ENCODE measurements at regions not wholly inside any gene's neighbourhood (a gene's known extent, or its start where the extent isn't known, plus 50 kb on each side); places are given as distances from the start of the nearest gene placed in this dataset.

- Histone ChIP-seq H2BK20ac (ENCODE audit: low read depth, low read length) (no peak overlapping the region), H2BK120ac (ENCODE audit: low read depth, low read length) (no peak overlapping the region), H3K9me3 (ENCODE audit: control insufficient read depth, insufficient read depth, low read length) (no peaks in the 10 kb centered on the region), H3K27me3 (ENCODE audit: control insufficient read depth, insufficient read depth, low read length) (no peaks in the 10 kb centered on the region), H2AFZ (replicated peaks; ENCODE audit: low read length, poor library complexity) (no peak overlapping the region), H2AK5ac (ENCODE audit: low read depth, low read length) (no peak overlapping the region), H3K4ac (ENCODE audit: low read depth, low read length) (no peak overlapping the region), H3K4me3 (ENCODE audit: insufficient read depth, low read depth, low read length) (no peak overlapping the region), H3K27ac (ENCODE audit: insufficient read depth, low read length) (no peak overlapping the region), H3K9me1 (ENCODE audit: insufficient read depth, low read length) (no peaks in the 10 kb centered on the region), H4K91ac (ENCODE audit: insufficient read depth, low read depth, low read length) (no peak overlapping the region), H4K8ac (ENCODE audit: low read depth in 2 of 2, low read length in 2 of 2) (no peak overlapping the region), H3K4me1 (ENCODE audit: control insufficient read depth, insufficient read depth, low read length) (no peaks in the 10 kb centered on the region), H3K14ac (replicated peaks; ENCODE audit: low read depth, low read length) (no peak overlapping the region), H2BK15ac (ENCODE audit: low read depth, low read length) (no peak overlapping the region), H3K18ac (ENCODE audit: low read depth, low read length) (no peak overlapping the region), H2BK5ac (ENCODE audit: low read depth, low read length, poor library complexity, severe bottlenecking) (no peak overlapping the region), H3K36me3 (ENCODE audit: control insufficient read depth, insufficient read depth, low read length) (no peaks in the 10 kb centered on the region), H3K56ac (ENCODE audit: extremely low read depth, insufficient read depth, low read length) (no peak overlapping the region), H2AK9ac (replicated peaks; ENCODE audit: low read depth, low read length, poor library complexity) (no peak overlapping the region), H3K23ac (ENCODE audit: low read depth, low read length) (no peak overlapping the region), H4K5ac (ENCODE audit: low read depth, low read length) (no peak overlapping the region), H3K79me1 (ENCODE audit: low read depth in 1 of 2, low read length in 2 of 2) (no peaks in the 10 kb centered on the region), H3K9ac (ENCODE audit: low read depth, low read length) (no peak overlapping the region), H3K4me2 (ENCODE audit: low read depth, low read length) (no peak overlapping the region), H4K20me1 (ENCODE audit: insufficient read depth, low read length) (no peaks in the 10 kb centered on the region)
- ATAC-seq (ENCODE audit: low read depth), result no peak
- dilution Hi-C loops (cut with HindIII; ENCODE audit: low sequenced_read_pairs, unreplicated experiment) (no loop called here), in situ Hi-C loops (cut with MboI; ENCODE audit: low sequenced_read_pairs) (no loop called here), intact Hi-C loops (cut with micrococcal nuclease) (no loop called here)
- no peak for DNase-seq
- CTCF ChIA-PET, result no interaction called here
- WGBS, 2 experiments (ENCODE audit: extremely low coverage in 2 of 2, insufficient read length in 1 of 2), result no CpG with 5 or more reads among the region's 5 CpGs
- POLR2A ChIA-PET (ENCODE audit: unreplicated experiment), result no interaction called here
- TF ChIP-seq NFE2L2 (IDR thresholded peaks at IDR 0.05; ENCODE audit: low read depth, low read length) (no peak), CEBPB (IDR thresholded peaks at IDR 0.05; ENCODE audit: low read depth, low read length) (no peak), MAZ (IDR thresholded peaks at IDR 0.05; ENCODE audit: borderline replicate concordance, low read depth, low read length) (no peak), CHD1 (IDR thresholded peaks at IDR 0.05; ENCODE audit: low read depth, low read length) (no peak), ELK1 (IDR thresholded peaks at IDR 0.05; ENCODE audit: borderline replicate concordance, low read depth, low read length) (no peak), RCOR1 (IDR thresholded peaks at IDR 0.05; ENCODE audit: insufficient replicate concordance, low read length) (no peak), MAFK (IDR thresholded peaks at IDR 0.05; ENCODE audit: low read depth, low read length) (no peak), SMC3 (IDR thresholded peaks at IDR 0.05; ENCODE audit: low read depth, low read length) (no peak), RAD21 (IDR thresholded peaks at IDR 0.05; ENCODE audit: low read length) (no peak), MXI1 (IDR thresholded peaks at IDR 0.05; ENCODE audit: borderline replicate concordance, low read depth, low read length) (no peak), BHLHE40 (IDR thresholded peaks at IDR 0.05; ENCODE audit: low read depth, low read length) (no peak), USF2 (IDR thresholded peaks at IDR 0.05; ENCODE audit: low read depth, low read length) (no peak), RFX5 (IDR thresholded peaks at IDR 0.05; ENCODE audit: low read depth, low read length) (no peak), POLR2A (IDR thresholded peaks at IDR 0.05; ENCODE audit: low read depth, low read length) (no peak)
- BruUV-seq (replicated peaks), result no TSS peak
These were observed 104.4 kb upstream of the ESR1 start for GRCh38 chr6:151702851-151703658.
